Vagina (tissue), 2 donors: ENCODE measurements at regions not wholly inside any gene's neighbourhood (a gene's known extent, or its start where the extent isn't known, plus 50 kb on each side); places are given as distances from the start of the nearest gene placed in this dataset.

Experiments used
- POLR2A ChIP-seq, 2 donors: fragments of 450-650 bp; IDR thresholded peaks; one replicate each; pipeline ENCODE4 v1.6.1; 2017; ENCODE audit warnings: antibody characterized with exemption in 2 of 2, mild to moderate bottlenecking in 2 of 2, moderate library complexity in 2 of 2
- TF ChIP-seq, protein P1 (sequence below), 3 experiments: fragments of 450-650 bp in 2 of 3; fragments of 200-600 bp in 1 of 3; sonication (generic) in 1 of 3; IDR thresholded peaks; one replicate each; pipeline ENCODE4 v1.5.1; 2017 to 2019; ENCODE audit warnings: antibody characterized with exemption in 3 of 3, mild to moderate bottlenecking in 2 of 3, moderate library complexity in 2 of 3

- TF ChIP-seq, protein P1, sequence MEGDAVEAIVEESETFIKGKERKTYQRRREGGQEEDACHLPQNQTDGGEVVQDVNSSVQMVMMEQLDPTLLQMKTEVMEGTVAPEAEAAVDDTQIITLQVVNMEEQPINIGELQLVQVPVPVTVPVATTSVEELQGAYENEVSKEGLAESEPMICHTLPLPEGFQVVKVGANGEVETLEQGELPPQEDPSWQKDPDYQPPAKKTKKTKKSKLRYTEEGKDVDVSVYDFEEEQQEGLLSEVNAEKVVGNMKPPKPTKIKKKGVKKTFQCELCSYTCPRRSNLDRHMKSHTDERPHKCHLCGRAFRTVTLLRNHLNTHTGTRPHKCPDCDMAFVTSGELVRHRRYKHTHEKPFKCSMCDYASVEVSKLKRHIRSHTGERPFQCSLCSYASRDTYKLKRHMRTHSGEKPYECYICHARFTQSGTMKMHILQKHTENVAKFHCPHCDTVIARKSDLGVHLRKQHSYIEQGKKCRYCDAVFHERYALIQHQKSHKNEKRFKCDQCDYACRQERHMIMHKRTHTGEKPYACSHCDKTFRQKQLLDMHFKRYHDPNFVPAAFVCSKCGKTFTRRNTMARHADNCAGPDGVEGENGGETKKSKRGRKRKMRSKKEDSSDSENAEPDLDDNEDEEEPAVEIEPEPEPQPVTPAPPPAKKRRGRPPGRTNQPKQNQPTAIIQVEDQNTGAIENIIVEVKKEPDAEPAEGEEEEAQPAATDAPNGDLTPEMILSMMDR (IDR thresholded peaks at IDR 0.05): no peak
- no peak for TF ChIP-seq POLR2A (IDR thresholded peaks at IDR 0.05)
These were observed 234.4 kb downstream of the BCL11A start for GRCh38 chr2:60319031-60319547.
